Fibroblast of villous mesenchyme (primary cell): ENCODE measurements at regions not wholly inside any gene's neighbourhood (a gene's known extent, or its start where the extent isn't known, plus 50 kb on each side); places are given as distances from the start of the nearest gene placed in this dataset.
A peak's percentile ranks its signal among the peaks of the same experiment; 100 is the strongest.

ENCODE experiments used
- DNase-seq: peaks from one replicate; pipeline ENCODE4 v3.0.0-alpha.2; 2010; ENCODE audit warnings: low read depth
- H3K4me3 ChIP-seq: 2 replicates; pipeline ENCODE4 v1.5.1; 2011; ENCODE audit warnings: low read depth, mild to moderate bottlenecking, low read length
- CTCF ChIP-seq: IDR thresholded peaks from 2 replicates; pipeline ENCODE4 v1.5.1; 2012; ENCODE audit warnings: low read depth, mild to moderate bottlenecking, low read length; ENCODE audit not compliant: insufficient read depth

GRCh38 chr9:18015116-18015515, 436.2 kb downstream of the SH3GL2 start:
- no peak overlapping the region for H3K4me3 ChIP-seq
- TF ChIP-seq CTCF, result no peak
- DNase-seq, result no peak

GRCh38 chr9:18017136-18017535, 438.3 kb downstream of the SH3GL2 start:
- TF ChIP-seq CTCF, result no peak
- H3K4me3 ChIP-seq, result no peak overlapping the region
- DNase-seq, result no peak

GRCh38 chr9:18018221-18018620, 439.4 kb downstream of the SH3GL2 start:
- no peak for TF ChIP-seq CTCF
- DNase-seq, result no peak
- H3K4me3 ChIP-seq, result no peak overlapping the region

- TF ChIP-seq CTCF, result no peak
- no peak overlapping the region for H3K4me3 ChIP-seq
- no peak for DNase-seq
Measured at GRCh38 chr9:18018661-18019060, 439.8 kb downstream of the SH3GL2 start.

- DNase-seq, result no peak
- no peak overlapping the region for H3K4me3 ChIP-seq
- no peak for TF ChIP-seq CTCF
Measured at GRCh38 chr9:18020121-18020745, 441.4 kb downstream of the SH3GL2 start.

GRCh38 chr9:18022642-18023041, 443.8 kb downstream of the SH3GL2 start:
- TF ChIP-seq CTCF, result no peak
- DNase-seq, result no peak

GRCh38 chr9:18023332-18023731, 444.5 kb downstream of the SH3GL2 start:
- no peak for TF ChIP-seq CTCF

More at GRCh38 chr9:18022642-18023041, 443.8 kb downstream of the SH3GL2 start:
- H3K4me3 ChIP-seq, result no peak overlapping the region

More at GRCh38 chr9:18023332-18023731, 444.5 kb downstream of the SH3GL2 start:
- no peak overlapping the region for H3K4me3 ChIP-seq
- peak; percentile 2 for DNase-seq
